Calu3 (cell line): ENCODE measurements at regions not wholly inside any gene's neighbourhood (a gene's known extent, or its start where the extent isn't known, plus 50 kb on each side); places are given as distances from the start of the nearest gene placed in this dataset.

ENCODE experiments used
- BruUV-seq: library from RNA; stranded (reverse); fragments of 400-500 nt; replicated peaks from 2 replicates; lab custom pipeline; 2021; lab: Mats Ljungman, UMichigan
- CTCF ChIA-PET: fragments of 300-600 bp; sonication (Branson Sonifier 250); formaldehyde crosslinking; loops from one replicate; lab custom pipeline; 2022; ENCODE audit warnings: antibody characterized with exemption; lab: Charles Lee
- DNase-seq: peaks from one replicate; pipeline ENCODE4 v3.0.0; 2022
- H3K27ac Mint-ChIP-seq: one replicate; pipeline ENCODE4 v1.8.0; 2022; ENCODE audit warnings: mixed read lengths; ENCODE audit not compliant: unreplicated experiment
- H3K27me3 Mint-ChIP-seq: one replicate; pipeline ENCODE4 v1.8.0; 2022; ENCODE audit warnings: mixed read lengths; ENCODE audit not compliant: unreplicated experiment
- H3K36me3 Mint-ChIP-seq: one replicate; pipeline ENCODE4 v1.8.0; 2022; ENCODE audit warnings: mild to moderate bottlenecking, moderate library complexity, mixed read lengths; ENCODE audit not compliant: insufficient read depth, unreplicated experiment
- H3K4me1 Mint-ChIP-seq: one replicate; pipeline ENCODE4 v1.8.0; 2022; ENCODE audit warnings: mild to moderate bottlenecking, low read depth, mixed read lengths; ENCODE audit not compliant: unreplicated experiment
- H3K4me3 Mint-ChIP-seq: one replicate; pipeline ENCODE4 v1.8.0; 2022; ENCODE audit warnings: mild to moderate bottlenecking, low read depth, moderate library complexity, mixed read lengths; ENCODE audit not compliant: unreplicated experiment
- H3K9me3 Mint-ChIP-seq: one replicate; pipeline ENCODE4 v1.8.0; 2022; ENCODE audit warnings: low read depth, mixed read lengths; ENCODE audit not compliant: unreplicated experiment
- intact Hi-C: fragments of 100-400 bp; cut with micrococcal nuclease; formaldehyde crosslinking; loops from one replicate; pipeline ENCODE4 v1.10.0; 2022; ENCODE audit not compliant: unreplicated experiment
- TF ChIP-seq, protein P1 (sequence below): fragments of 200-600 bp; IDR thresholded peaks from one replicate; pipeline ENCODE4 v1.8.0; 2022; ENCODE audit warnings: antibody characterized with exemption; ENCODE audit not compliant: unreplicated experiment

DNA sequence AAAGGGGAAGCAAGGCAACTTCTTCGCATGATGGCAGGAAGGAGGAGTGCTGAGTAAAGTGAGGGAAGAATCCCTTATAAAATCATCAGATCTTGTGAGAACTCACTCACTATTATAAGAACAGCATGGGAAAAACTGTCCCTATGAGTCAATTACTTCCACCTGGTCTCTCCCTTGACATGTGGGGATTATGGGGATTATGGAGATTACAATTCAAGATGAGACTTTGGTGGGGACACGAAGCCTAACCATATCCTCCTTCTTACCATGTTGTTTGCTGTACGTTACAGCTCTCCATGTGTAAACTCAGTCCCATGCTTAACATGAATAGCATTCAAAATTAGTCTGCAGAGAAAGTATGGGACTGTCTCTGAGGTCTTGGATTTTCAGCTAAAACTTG, 1096.8 kb upstream of the ACVR2A start:
- intact Hi-C loops = loop anchor here (5.0 kb wide), 1 partner anchor 169 kb away; no protein-coding TSS in a partner anchor
- no peaks in the 10 kb centered on the region for H3K27me3 Mint-ChIP-seq
- BruUV-seq = no TSS peak
- CTCF ChIA-PET = no interaction called here
- H3K4me3 Mint-ChIP-seq = no peak overlapping the region
- no peak overlapping the region for H3K27ac Mint-ChIP-seq
- TF ChIP-seq, protein P1, sequence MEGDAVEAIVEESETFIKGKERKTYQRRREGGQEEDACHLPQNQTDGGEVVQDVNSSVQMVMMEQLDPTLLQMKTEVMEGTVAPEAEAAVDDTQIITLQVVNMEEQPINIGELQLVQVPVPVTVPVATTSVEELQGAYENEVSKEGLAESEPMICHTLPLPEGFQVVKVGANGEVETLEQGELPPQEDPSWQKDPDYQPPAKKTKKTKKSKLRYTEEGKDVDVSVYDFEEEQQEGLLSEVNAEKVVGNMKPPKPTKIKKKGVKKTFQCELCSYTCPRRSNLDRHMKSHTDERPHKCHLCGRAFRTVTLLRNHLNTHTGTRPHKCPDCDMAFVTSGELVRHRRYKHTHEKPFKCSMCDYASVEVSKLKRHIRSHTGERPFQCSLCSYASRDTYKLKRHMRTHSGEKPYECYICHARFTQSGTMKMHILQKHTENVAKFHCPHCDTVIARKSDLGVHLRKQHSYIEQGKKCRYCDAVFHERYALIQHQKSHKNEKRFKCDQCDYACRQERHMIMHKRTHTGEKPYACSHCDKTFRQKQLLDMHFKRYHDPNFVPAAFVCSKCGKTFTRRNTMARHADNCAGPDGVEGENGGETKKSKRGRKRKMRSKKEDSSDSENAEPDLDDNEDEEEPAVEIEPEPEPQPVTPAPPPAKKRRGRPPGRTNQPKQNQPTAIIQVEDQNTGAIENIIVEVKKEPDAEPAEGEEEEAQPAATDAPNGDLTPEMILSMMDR = no peak
- no peak for DNase-seq
- no peaks in the 10 kb centered on the region for H3K36me3 Mint-ChIP-seq
- H3K9me3 Mint-ChIP-seq = no peaks in the 10 kb centered on the region
- no peaks in the 10 kb centered on the region for H3K4me1 Mint-ChIP-seq

DNA sequence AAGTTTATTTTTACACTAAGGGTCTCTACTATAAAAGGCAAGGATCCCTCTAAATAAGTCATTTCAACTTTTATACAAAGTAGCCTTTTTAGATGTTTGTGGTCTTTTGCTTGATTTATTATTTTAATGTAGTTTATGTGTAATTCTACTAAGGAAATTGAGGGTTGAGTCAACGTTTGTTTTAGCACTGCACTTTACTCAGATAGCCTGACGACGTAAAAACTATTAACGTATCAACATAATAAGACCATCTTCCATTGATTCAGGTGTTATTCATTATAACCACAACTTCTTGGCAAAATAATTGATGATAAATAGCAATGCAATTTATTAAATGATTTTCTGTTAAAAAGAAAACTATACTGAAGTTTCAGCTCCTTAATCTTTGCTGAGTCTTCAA, 1103.6 kb upstream of the ACVR2A start:
- no peak for DNase-seq
- no peak overlapping the region for H3K4me3 Mint-ChIP-seq
- BruUV-seq = no TSS peak
- no peak overlapping the region for H3K27ac Mint-ChIP-seq
- no peaks in the 10 kb centered on the region for H3K27me3 Mint-ChIP-seq
- no peaks in the 10 kb centered on the region for H3K36me3 Mint-ChIP-seq
- TF ChIP-seq, protein P1 = no peak
- no peaks in the 10 kb centered on the region for H3K4me1 Mint-ChIP-seq
- intact Hi-C loops = no loop called here
- no peaks in the 10 kb centered on the region for H3K9me3 Mint-ChIP-seq
- CTCF ChIA-PET = no interaction called here

DNA sequence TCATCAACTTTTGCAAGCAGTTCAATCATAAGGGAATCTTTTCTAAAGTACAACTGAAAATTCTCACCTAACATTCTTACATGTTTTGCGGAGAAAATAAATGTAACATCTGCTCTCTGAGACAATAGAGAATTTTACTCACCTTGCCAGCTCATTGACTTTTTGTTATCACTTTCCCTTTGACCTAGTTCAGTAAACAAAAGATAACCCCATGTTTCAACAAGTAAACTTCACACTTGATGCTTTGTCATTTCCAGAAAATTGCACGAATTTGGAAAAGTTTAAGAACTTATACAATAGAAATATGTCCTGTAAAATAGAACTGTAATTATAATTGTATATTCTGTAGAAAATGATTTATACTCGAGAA, 1110.0 kb upstream of the ACVR2A start:
- intact Hi-C loops = loop anchor here (1.0 to 10.0 kb wide), 4 partner anchors 192 to 1176 kb away; no protein-coding TSS in a partner anchor
- Mint-ChIP-seq H3K4me3 (no peak overlapping the region), H3K36me3 (no peaks in the 10 kb centered on the region), H3K4me1 (no peaks in the 10 kb centered on the region), H3K27me3 (no peaks in the 10 kb centered on the region), H3K27ac (no peak overlapping the region), H3K9me3 (no peaks in the 10 kb centered on the region)
- no peak for DNase-seq
- TF ChIP-seq, protein P1 = no peak
- CTCF ChIA-PET = no interaction called here
- BruUV-seq = no TSS peak

DNA sequence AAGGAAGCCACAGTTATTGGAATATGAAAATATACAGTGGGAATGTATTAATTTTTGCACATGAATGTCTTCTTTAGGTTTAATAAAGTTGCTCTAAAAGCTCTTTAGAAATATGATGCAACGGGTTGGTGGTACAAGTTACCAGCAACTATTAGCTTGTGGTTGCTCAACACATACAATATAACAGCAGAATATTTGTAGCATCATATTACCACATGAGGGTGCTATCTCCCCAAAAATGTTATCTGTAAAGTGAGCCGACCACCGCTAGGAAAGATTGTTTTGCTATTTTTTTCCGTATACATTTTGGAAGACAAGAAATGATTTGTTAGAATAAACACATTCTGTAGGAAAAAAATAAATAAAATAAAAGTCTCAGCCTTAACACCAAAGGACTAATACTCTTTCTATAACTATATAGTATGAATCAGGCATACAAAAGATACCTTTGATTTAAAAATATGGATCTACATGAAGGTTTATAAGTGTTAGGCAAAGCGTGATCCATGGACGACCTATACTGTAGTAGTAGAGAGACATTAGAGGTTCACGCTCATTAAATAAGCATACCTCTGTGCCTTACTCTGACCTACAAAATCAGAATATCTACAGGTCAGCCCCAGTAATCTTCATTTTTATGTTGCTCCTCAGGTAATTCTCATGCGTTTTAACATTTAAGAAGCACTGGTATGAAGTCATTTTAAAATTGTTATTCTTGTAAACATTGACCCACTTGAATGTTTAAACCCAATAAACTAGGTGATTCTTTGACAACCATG, 1110.6 kb upstream of the ACVR2A start:
- BruUV-seq = no TSS peak
- Mint-ChIP-seq H3K27ac (no peak overlapping the region), H3K4me3 (no peak overlapping the region), H3K9me3 (no peaks in the 10 kb centered on the region), H3K36me3 (no peaks in the 10 kb centered on the region), H3K4me1 (no peaks in the 10 kb centered on the region), H3K27me3 (no peaks in the 10 kb centered on the region)
- DNase-seq = peak; percentile 16
- intact Hi-C loops = loop anchor here (1.0 to 10.0 kb wide), 4 partner anchors 193 to 1177 kb away; no protein-coding TSS in a partner anchor
- TF ChIP-seq, protein P1 = peak; percentile 49
- CTCF ChIA-PET = interaction anchor here (0.6 to 1.2 kb wide), 5 partner anchors 193 to 1177 kb away, joined by 4 to 9 read pairs (median 5); no protein-coding TSS in a partner anchor
